ENCODE measurements at regions not wholly inside any gene's neighbourhood (a gene's known extent, or its start where the extent isn't known, plus 50 kb on each side); places are given as distances from the start of the nearest gene placed in this dataset.
"Not testable (repeated sequence)": the region's sequence is repeated elsewhere in the genome, so short reads cannot be mapped to it uniquely, and the experiment has no call there.

- no peak for ATAC-seq
- Histone ChIP-seq H3K4me1 (ENCODE audit: control insufficient read depth, insufficient read depth, low read length) (no peaks in the 10 kb centered on the region), H3K27ac (ENCODE audit: low read length) (no peak overlapping the region), H3K4me3 (ENCODE audit: low read length) (no peak overlapping the region), H3K9me3 (ENCODE audit: control insufficient read depth, low read length) (no peaks in the 10 kb centered on the region), H3K27me3 (ENCODE audit: control insufficient read depth, insufficient read depth) (no peaks in the 10 kb centered on the region)
- intact Hi-C loops (cut with DNase I), result no loop called here
- DNase-seq, result no peak
- WGBS, result 91% methylated on average over 1 of the region's 1 CpG
These were observed 55.3 kb upstream of the PRSS3 start for GRCh38 chr9:33740075-33740474.

DNA sequence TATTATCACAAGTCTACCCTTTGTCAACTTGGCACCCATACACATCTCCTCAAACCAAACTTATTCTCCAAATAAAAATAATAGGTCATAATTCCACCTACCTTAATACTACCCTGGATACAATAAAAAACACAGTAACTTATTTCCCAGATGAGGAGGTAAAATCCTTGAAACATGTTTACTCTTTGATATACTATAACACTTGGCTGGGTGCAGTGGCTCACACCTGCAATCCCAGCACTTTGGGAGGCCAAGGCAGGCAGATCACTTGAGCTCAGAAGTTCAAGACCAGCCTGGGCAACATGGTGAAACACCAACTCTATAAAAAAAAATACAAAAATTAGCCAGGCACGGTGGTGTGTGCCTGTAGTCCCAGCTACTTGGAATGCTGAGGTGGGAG, 54.4 kb upstream of the PRSS3 start:
- H3K27ac ChIP-seq (ENCODE audit: low read length); H3K27me3 ChIP-seq (ENCODE audit: control insufficient read depth, insufficient read depth); H3K4me1 ChIP-seq (ENCODE audit: control insufficient read depth, insufficient read depth, low read length); ATAC-seq; H3K4me3 ChIP-seq (ENCODE audit: low read length); H3K9me3 ChIP-seq (ENCODE audit: control insufficient read depth, low read length); DNase-seq; intact Hi-C loops (cut with DNase I): not testable (repeated sequence)
- 52% methylated on average over 1 of the region's 1 CpG for WGBS

GRCh38 chr9:33742051-33742450, 53.3 kb upstream of the PRSS3 start:
- intact Hi-C loops (cut with DNase I), result no loop called here
- no peak for DNase-seq
- Histone ChIP-seq H3K27ac (ENCODE audit: low read length) (no peak overlapping the region), H3K9me3 (ENCODE audit: control insufficient read depth, low read length) (no peaks in the 10 kb centered on the region), H3K4me3 (ENCODE audit: low read length) (no peak overlapping the region), H3K4me1 (ENCODE audit: control insufficient read depth, insufficient read depth, low read length) (no peaks in the 10 kb centered on the region), H3K27me3 (ENCODE audit: control insufficient read depth, insufficient read depth) (no peaks in the 10 kb centered on the region)
- no peak for ATAC-seq
- WGBS, result 60% methylated on average over 3 of the region's 3 CpGs

GRCh38 chr9:33742519-33742918, 52.8 kb upstream of the PRSS3 start:
- WGBS, result 75% methylated on average over 2 of the region's 2 CpGs
- intact Hi-C loops (cut with DNase I), result no loop called here
- no peak overlapping the region for H3K4me3 ChIP-seq (ENCODE audit: low read length)
- no peak overlapping the region for H3K27ac ChIP-seq (ENCODE audit: low read length)
- no peaks in the 10 kb centered on the region for H3K27me3 ChIP-seq (ENCODE audit: control insufficient read depth, insufficient read depth)
- H3K9me3 ChIP-seq (ENCODE audit: control insufficient read depth, low read length), result no peaks in the 10 kb centered on the region
- no peaks in the 10 kb centered on the region for H3K4me1 ChIP-seq (ENCODE audit: control insufficient read depth, insufficient read depth, low read length)
- DNase-seq (no peak), ATAC-seq (no peak)

All from right cardiac atrium (tissue), 5 donors.